H1 (cell line): ENCODE measurements at regions not wholly inside any gene's neighbourhood (a gene's known extent, or its start where the extent isn't known, plus 50 kb on each side); places are given as distances from the start of the nearest gene placed in this dataset.

ENCODE experiments used
- CTCF ChIA-PET: fragments of 300-600 bp; sonication (Branson Sonifier 250); formaldehyde crosslinking; loops from one replicate; lab custom pipeline; 2021; ENCODE audit not compliant: partially characterized antibody; lab: Charles Lee
- POLR2A ChIA-PET: fragments of 300-600 bp; sonication (Branson Sonifier 250); formaldehyde crosslinking; loops from one replicate; lab custom pipeline; 2021; ENCODE audit warnings: inconsistent platforms; ENCODE audit not compliant: partially characterized antibody; lab: Charles Lee
- DNase-seq, 2 experiments: peaks; one replicate each; pipeline versions ENCODE4 v3.0.0 to v3.0.0-alpha.2; 2010 to 2022; ENCODE audit warnings: low spot score in 2 of 2, low read depth in 1 of 2, mixed read lengths in 1 of 2
- FAIRE-seq: peaks from 2 replicates; lab custom pipeline; 2011; peaks lifted over from hg19 to GRCh38; lab: Jason Lieb, UNC
- H2AFZ ChIP-seq: 2 replicates; pipeline ENCODE4 v1.8.1; 2012; ENCODE audit warnings: low read length, inconsistent platforms
- H2AK5ac ChIP-seq: 2 replicates; pipeline ENCODE4 v1.6.1; 2013; ENCODE audit warnings: low read depth, low read length
- H2BK120ac ChIP-seq: replicated peaks from 2 replicates; pipeline ENCODE3; 2013; ENCODE audit warnings: low read depth, low read length, inconsistent platforms
- H2BK12ac ChIP-seq: 2 replicates; pipeline ENCODE4 v1.6.1; 2013; ENCODE audit warnings: low read depth, low read length
- H2BK15ac ChIP-seq: 2 replicates; pipeline ENCODE4 v1.6.1; 2013; ENCODE audit warnings: low read length
- H2BK20ac ChIP-seq: 2 replicates; pipeline ENCODE4 v1.6.1; 2013; ENCODE audit warnings: low read length
- H2BK5ac ChIP-seq: 2 replicates; pipeline ENCODE4 v1.6.1; 2013; ENCODE audit warnings: low read depth, low read length
- H3K14ac ChIP-seq: 2 replicates; pipeline ENCODE4 v1.6.1; 2013; ENCODE audit warnings: inconsistent platforms; ENCODE audit not compliant: insufficient read length
- H3K18ac ChIP-seq: 2 replicates; pipeline ENCODE4 v1.6.1; 2013; ENCODE audit warnings: low read length; ENCODE audit errors: extremely low read depth
- H3K23ac ChIP-seq: 2 replicates; pipeline ENCODE4 v1.6.1; 2013; ENCODE audit warnings: inconsistent platforms; ENCODE audit not compliant: insufficient read length
- H3K23me2 ChIP-seq: 2 replicates; pipeline ENCODE4 v1.6.1; 2013; ENCODE audit warnings: low read depth, low read length
- H3K27ac ChIP-seq: 2 replicates; pipeline ENCODE4 v1.6.1; 2011; ENCODE audit warnings: low read depth, low read length, inconsistent platforms
- H3K27me3 ChIP-seq, 4 experiments: replicated peaks in 1 of 4; 1 replicate in 1 of 4; 2 replicates in 3 of 4; pipeline versions ENCODE4 v1.6.1 to v1.8.1; 2011 to 2013; ENCODE audit warnings: low read length in 3 of 4, mild to moderate bottlenecking in 3 of 4, inconsistent platforms in 2 of 4, mixed read lengths in 2 of 4, moderate library complexity in 1 of 4; ENCODE audit not compliant: control insufficient read depth in 3 of 4, insufficient read depth in 3 of 4; ENCODE audit errors: extremely low read depth in 1 of 4
- H3K36me3 ChIP-seq, 4 experiments: 2 replicates each; pipeline versions ENCODE4 v1.6.1 to v1.8.1; 2011 to 2013; ENCODE audit warnings: mild to moderate bottlenecking in 4 of 4, low read length in 3 of 4, moderate library complexity in 2 of 4, control low read depth in 1 of 4, inconsistent platforms in 1 of 4; ENCODE audit not compliant: insufficient read depth in 4 of 4, control insufficient read depth in 2 of 4
- H3K4ac ChIP-seq: replicated peaks from 2 replicates; pipeline ENCODE3; 2013; ENCODE audit warnings: low read length, low read depth, mixed read lengths, inconsistent platforms; ENCODE audit not compliant: insufficient read length
- H3K4me1 ChIP-seq, 4 experiments: replicated peaks in 1 of 4; 1 replicate in 1 of 4; 2 replicates in 3 of 4; pipeline versions ENCODE4 v1.6.1 to v1.8.1; 2011 to 2013; ENCODE audit warnings: low read length in 3 of 4, inconsistent platforms in 2 of 4, mixed read lengths in 1 of 4; ENCODE audit not compliant: insufficient read depth in 4 of 4, control insufficient read depth in 3 of 4
- H3K4me2 ChIP-seq, 2 experiments: 2 replicates each; pipeline versions ENCODE4 v1.6.1 to v1.8.1; 2011 to 2013; ENCODE audit warnings: low read depth in 2 of 2, low read length in 2 of 2, control low read depth in 1 of 2, inconsistent platforms in 1 of 2, mild to moderate bottlenecking in 1 of 2; ENCODE audit not compliant: insufficient read depth in 1 of 2
- H3K4me3 ChIP-seq, 4 experiments: fragments of 200-600, 300-600 bp in 1 of 4; sonication (generic), shearing (Covaris generic), sonication (Bioruptor Twin) in 1 of 4; 2 replicates each; pipeline versions ENCODE4 v1.5.1 to v1.8.1; 2011 to 2016; ENCODE audit warnings: low read length in 4 of 4, low read depth in 3 of 4, control low read depth in 2 of 4, inconsistent platforms in 2 of 4, mild to moderate bottlenecking in 2 of 4, mixed read lengths in 1 of 4, moderate library complexity in 1 of 4; ENCODE audit not compliant: insufficient read depth in 2 of 4; ENCODE audit errors: extremely low read depth in 1 of 4
- H3K56ac ChIP-seq: replicated peaks from 2 replicates; pipeline ENCODE3; 2013; ENCODE audit warnings: low read depth, mild to moderate bottlenecking, mixed read lengths, low read length, inconsistent platforms; ENCODE audit not compliant: insufficient read length
- H3K79me1 ChIP-seq: 2 replicates; pipeline ENCODE4 v1.6.1; 2013; ENCODE audit warnings: low read depth, low read length, control low read depth
- H3K79me2 ChIP-seq, 2 experiments: 2 replicates each; pipeline versions ENCODE4 v1.6.1 to v1.8.1; 2012 to 2013; ENCODE audit warnings: low read length in 2 of 2, mild to moderate bottlenecking in 2 of 2, inconsistent platforms in 1 of 2; ENCODE audit not compliant: insufficient read depth in 2 of 2, control insufficient read depth in 1 of 2
- H3K9ac ChIP-seq, 4 experiments: replicated peaks in 1 of 4; 1 replicate in 1 of 4; 2 replicates in 3 of 4; pipeline versions ENCODE4 v1.6.1 to v1.8.1; 2011 to 2013; ENCODE audit warnings: low read depth in 3 of 4, low read length in 3 of 4, control low read depth in 2 of 4, mild to moderate bottlenecking in 2 of 4, moderate library complexity in 2 of 4, inconsistent platforms in 1 of 4; ENCODE audit errors: extremely low read depth in 1 of 4
- H3K9me3 ChIP-seq, 2 experiments: 2 replicates each; pipeline versions ENCODE4 v1.6.1 to v1.8.1; 2012 to 2013; ENCODE audit warnings: mild to moderate bottlenecking in 2 of 2, moderate library complexity in 2 of 2, control low read depth in 1 of 2, inconsistent platforms in 1 of 2, low read depth in 1 of 2, low read length in 1 of 2, mixed read lengths in 1 of 2; ENCODE audit not compliant: insufficient read depth in 2 of 2
- H4K20me1 ChIP-seq, 2 experiments: replicated peaks in 1 of 2; 2 replicates each; pipeline versions ENCODE3 to v1.8.1; 2011 to 2013; ENCODE audit warnings: inconsistent platforms in 2 of 2, low read length in 2 of 2, mild to moderate bottlenecking in 1 of 2; ENCODE audit not compliant: insufficient read depth in 2 of 2, control insufficient read depth in 1 of 2
- H4K5ac ChIP-seq: 2 replicates; pipeline ENCODE4 v1.6.1; 2013; ENCODE audit warnings: low read length, low read depth, mixed read lengths, inconsistent platforms; ENCODE audit not compliant: insufficient read length
- H4K8ac ChIP-seq: 2 replicates; pipeline ENCODE4 v1.8.0; 2013; ENCODE audit warnings: mild to moderate bottlenecking, moderate library complexity, low read length, inconsistent platforms; ENCODE audit not compliant: insufficient read depth; ENCODE audit errors: extremely low read depth
- H4K91ac ChIP-seq: replicated peaks from 2 replicates; pipeline ENCODE3; 2013; ENCODE audit warnings: low read length, mixed read lengths, inconsistent platforms; ENCODE audit not compliant: insufficient read length
- ATF2 ChIP-seq: IDR thresholded peaks from 2 replicates; pipeline ENCODE4 v1.6.1; 2012; ENCODE audit warnings: low read length, inconsistent platforms
- CBX5 ChIP-seq: fragments of 300-800, 300-1000 bp; sonication (generic); IDR thresholded peaks from 2 replicates; pipeline ENCODE4 v1.7.1; 2016; ENCODE audit warnings: antibody characterized with exemption, low read length, low read depth
- CBX8 ChIP-seq: fragments of 300-800, 300-1000 bp; sonication (generic); IDR thresholded peaks from 2 replicates; pipeline ENCODE4 v1.7.1; 2016; ENCODE audit warnings: low read depth, low read length, borderline replicate concordance
- CEBPB ChIP-seq: IDR thresholded peaks from 2 replicates; pipeline ENCODE4 v1.6.1; 2012; ENCODE audit warnings: low read depth, low read length
- CHD2 ChIP-seq: IDR thresholded peaks from 2 replicates; pipeline ENCODE4 v1.6.1; 2012; ENCODE audit warnings: low read length, improper control_type of control experiment
- CREB1 ChIP-seq: IDR thresholded peaks from 2 replicates; pipeline ENCODE4 v1.6.1; 2012; ENCODE audit warnings: inconsistent platforms
- EZH2 ChIP-seq: fragments of 200-600 bp; sonication (generic); IDR thresholded peaks from 2 replicates; pipeline ENCODE4 v1.7.1; 2012; ENCODE audit warnings: low read depth, mild to moderate bottlenecking, moderate library complexity, low read length, inconsistent platforms; ENCODE audit not compliant: severe bottlenecking
- POLR2A ChIP-seq, 2 experiments: IDR thresholded peaks; 1 replicate in 1 of 2; 2 replicates in 1 of 2; pipeline ENCODE4 v1.6.1; 2011; ENCODE audit warnings: low read depth in 2 of 2, low read length in 2 of 2, mild to moderate bottlenecking in 2 of 2; ENCODE audit errors: control extremely low read depth in 1 of 2
- RFX5 ChIP-seq: IDR thresholded peaks from 2 replicates; pipeline ENCODE4 v1.6.1; 2011; ENCODE audit warnings: low read depth, low read length, improper control_type of control experiment, borderline replicate concordance
- SUZ12 ChIP-seq: fragments of 200-600 bp; sonication (generic); IDR thresholded peaks from 2 replicates; pipeline ENCODE4 v1.6.1; 2012; ENCODE audit warnings: mild to moderate bottlenecking, inconsistent platforms, low read length, moderate library complexity, mixed read lengths
- TAF1 ChIP-seq: IDR thresholded peaks from 2 replicates; pipeline ENCODE4 v1.6.1; 2011; ENCODE audit warnings: mild to moderate bottlenecking, low read depth, low read length
- TAF7 ChIP-seq: optimal IDR thresholded peaks from 2 replicates; pipeline ENCODE3; 2011; ENCODE audit warnings: low read depth, mild to moderate bottlenecking, inconsistent platforms, low read length, moderate library complexity, borderline replicate concordance
- WGBS, 2 experiments: shearing (Covaris generic) in 1 of 2; methylation state at CpG; one replicate each; pipeline versions ENCODE4 v1.1.6 to v1.1.7; 2013 to 2015; ENCODE audit warnings: low lambda C conversion rate in 2 of 2, mixed read lengths in 2 of 2, inconsistent platforms in 1 of 2, low coverage in 1 of 2, missing lambda C conversion rate in 1 of 2; ENCODE audit not compliant: insufficient replicate concordance in 2 of 2, insufficient coverage in 1 of 2, insufficient read length in 1 of 2; ENCODE audit errors: extremely low coverage in 1 of 2, missing lambda C conversion rate in 1 of 2; 5-methylcytosine and 5-hydroxymethylcytosine counted together

GRCh38 chr6:47967843-47968242 lies 143.2 kb downstream of the PTCHD4 start:
- CTCF ChIA-PET = interaction anchor here (0.6 kb wide), 1 partner anchor 395 kb away, joined by 3 read pairs; no protein-coding TSS in a partner anchor
- TF ChIP-seq EZH2 (no peak), TAF1 (no peak), TAF7 (no peak), ATF2 (no peak), CHD2 (no peak), CEBPB (no peak), RFX5 (no peak), SUZ12 (no peak), CBX5 (no peak), POLR2A (IDR thresholded peaks at IDR 0.05; ENCODE audit: control extremely low read depth in 1 of 2, low read depth in 2 of 2, low read length in 2 of 2) (no peak), CREB1 (no peak), CBX8 (no peak)

More at GRCh38 chr6:47967843-47968242, 143.2 kb downstream of the PTCHD4 start:
- H2AFZ ChIP-seq = no peak overlapping the region
- H3K4me1 ChIP-seq = no peaks in the 10 kb centered on the region
- H3K9ac ChIP-seq = no peak overlapping the region
- H2AK5ac ChIP-seq = no peak overlapping the region
- H2BK12ac ChIP-seq = no peak overlapping the region
- H3K23ac ChIP-seq = no peak overlapping the region
- no peak overlapping the region for H2BK15ac ChIP-seq
- no peak overlapping the region for H3K4me2 ChIP-seq
- 78% methylated on average over 2 of the region's 2 CpGs; no CpG with 5 or more reads in 1 of the 2 experiments for WGBS, 2 experiments
- H4K20me1 ChIP-seq = no peaks in the 10 kb centered on the region
- H3K36me3 ChIP-seq = no peaks in the 10 kb centered on the region
- no peaks in the 10 kb centered on the region for H3K23me2 ChIP-seq
- H3K4me3 ChIP-seq = no peak overlapping the region
- H3K79me1 ChIP-seq = no peaks in the 10 kb centered on the region
- H2BK120ac ChIP-seq = no peak overlapping the region
- H3K18ac ChIP-seq = no peak overlapping the region
- POLR2A ChIA-PET = no interaction called here
- DNase-seq = no peak
- no peaks in the 10 kb centered on the region for H3K79me2 ChIP-seq
- no peak overlapping the region for H4K5ac ChIP-seq
- no peaks in the 10 kb centered on the region for H3K27me3 ChIP-seq
- no peak for FAIRE-seq
- H3K4ac ChIP-seq = no peak overlapping the region
- no peak overlapping the region for H3K14ac ChIP-seq
- no peak overlapping the region for H2BK5ac ChIP-seq
- H4K8ac ChIP-seq = no peak overlapping the region
- no peak overlapping the region for H2BK20ac ChIP-seq
- H3K27ac ChIP-seq = no peak overlapping the region
- H3K56ac ChIP-seq = no peak overlapping the region
- H4K91ac ChIP-seq = no peak overlapping the region
- H3K9me3 ChIP-seq = no peaks in the 10 kb centered on the region
